H54 (cell line): ENCODE measurements at regions not wholly inside any gene's neighbourhood (a gene's known extent, or its start where the extent isn't known, plus 50 kb on each side); places are given as distances from the start of the nearest gene placed in this dataset.
A peak's percentile ranks its signal among the peaks of the same experiment; 100 is the strongest.

Experiments used
- DNase-seq: peaks from one replicate; pipeline ENCODE4 v3.0.0; 2011; ENCODE audit warnings: low spot score, mixed read lengths; ENCODE audit not compliant: insufficient read length
- FAIRE-seq: peaks from 3 replicates; lab custom pipeline; 2011; peaks lifted over from hg19 to GRCh38; lab: Jason Lieb, UNC
- POLR2A ChIP-seq: IDR thresholded peaks from 2 replicates; pipeline ENCODE4 v1.6.1; 2011; ENCODE audit warnings: low read depth, mild to moderate bottlenecking, low read length

DNA sequence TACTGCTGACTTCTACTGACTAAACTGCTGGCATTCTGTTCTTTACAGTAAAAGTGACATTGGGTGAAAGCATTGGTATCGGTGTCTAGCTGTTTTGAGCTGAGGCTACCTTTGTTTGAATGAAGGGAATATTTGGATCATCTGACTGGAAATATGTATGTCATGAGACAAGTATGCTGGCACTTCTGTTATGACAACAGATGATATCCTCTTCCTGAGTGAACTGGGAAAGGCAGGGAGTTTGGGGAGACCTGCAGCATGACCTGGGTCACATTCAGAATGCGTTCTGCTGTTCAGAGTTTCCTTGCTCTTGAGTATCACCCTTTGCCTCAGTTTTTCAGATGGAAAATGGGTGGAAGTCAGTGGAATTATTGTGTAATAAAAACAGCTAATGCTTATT, 81.8 kb downstream of the PLCE1 start:
- no peak for TF ChIP-seq POLR2A
- DNase-seq (no peak), FAIRE-seq (no peak)

DNA sequence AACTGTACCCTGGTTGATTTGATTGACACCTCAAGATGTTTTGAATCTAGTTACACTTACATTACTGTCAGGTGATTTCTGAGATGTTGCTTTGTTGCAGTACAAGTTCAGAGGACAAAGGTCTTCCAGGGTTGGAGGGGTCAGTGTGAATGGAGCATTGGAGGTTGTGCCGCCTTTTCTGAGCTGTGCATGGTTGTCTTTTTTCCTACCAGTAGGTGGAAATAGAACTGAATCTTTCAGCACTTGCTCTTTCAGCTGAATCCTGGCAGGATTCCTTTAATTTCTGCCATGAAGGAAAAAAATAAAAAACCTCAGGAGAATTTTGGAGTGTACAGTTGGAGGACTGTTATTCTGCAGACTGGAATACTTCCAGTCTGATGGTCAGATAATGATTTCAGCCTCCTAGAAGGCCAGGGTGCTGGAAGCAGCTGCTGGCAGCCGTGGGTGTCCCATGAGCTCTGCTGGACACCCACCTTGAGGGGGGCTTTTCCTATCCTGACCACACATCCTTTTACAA, 82.7 kb downstream of the PLCE1 start:
- no peak for TF ChIP-seq POLR2A
- FAIRE-seq (peak; percentile 80), DNase-seq (no peak)

DNA sequence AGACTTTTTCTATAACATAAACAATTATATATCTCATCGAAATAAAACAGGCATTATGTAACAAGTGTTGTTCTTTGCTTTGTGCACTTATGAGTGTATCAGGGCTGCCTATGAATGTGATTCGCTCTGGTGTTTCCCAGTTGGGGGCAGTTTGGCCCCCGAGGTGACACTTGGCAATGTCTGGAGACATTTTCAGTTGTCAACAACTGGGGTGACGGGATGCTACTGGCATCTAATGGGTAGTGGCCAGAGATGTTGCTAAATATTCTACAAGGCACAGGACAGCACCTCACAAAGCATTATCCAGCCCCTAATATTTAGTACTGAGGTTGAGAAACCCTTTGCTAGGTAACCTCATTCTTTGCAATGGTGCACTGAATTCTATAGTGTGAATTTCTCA, 83.3 kb downstream of the PLCE1 start:
- FAIRE-seq (no peak), DNase-seq (no peak)
- TF ChIP-seq POLR2A = no peak

DNA sequence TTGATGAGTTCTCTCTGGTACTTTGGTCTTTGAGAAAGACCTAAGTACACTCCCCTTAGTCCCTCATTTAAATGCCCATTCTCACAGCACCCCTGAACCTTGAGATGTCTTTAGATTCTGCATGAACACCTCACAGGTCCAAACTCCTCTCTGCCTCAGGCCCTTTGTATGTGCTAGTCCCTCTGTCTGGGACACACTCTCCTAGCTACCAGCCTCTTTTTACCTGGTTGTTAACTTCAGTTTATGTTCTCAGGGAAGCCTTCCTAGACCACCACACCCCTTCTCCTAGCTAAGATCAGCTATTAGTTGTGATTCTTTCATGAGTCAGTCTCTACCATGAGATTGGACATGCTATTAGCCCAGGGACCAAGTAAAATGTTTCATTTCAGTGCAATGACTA, 86.4 kb downstream of the PLCE1 start:
- DNase-seq (no peak), FAIRE-seq (no peak)
- no peak for TF ChIP-seq POLR2A

DNA sequence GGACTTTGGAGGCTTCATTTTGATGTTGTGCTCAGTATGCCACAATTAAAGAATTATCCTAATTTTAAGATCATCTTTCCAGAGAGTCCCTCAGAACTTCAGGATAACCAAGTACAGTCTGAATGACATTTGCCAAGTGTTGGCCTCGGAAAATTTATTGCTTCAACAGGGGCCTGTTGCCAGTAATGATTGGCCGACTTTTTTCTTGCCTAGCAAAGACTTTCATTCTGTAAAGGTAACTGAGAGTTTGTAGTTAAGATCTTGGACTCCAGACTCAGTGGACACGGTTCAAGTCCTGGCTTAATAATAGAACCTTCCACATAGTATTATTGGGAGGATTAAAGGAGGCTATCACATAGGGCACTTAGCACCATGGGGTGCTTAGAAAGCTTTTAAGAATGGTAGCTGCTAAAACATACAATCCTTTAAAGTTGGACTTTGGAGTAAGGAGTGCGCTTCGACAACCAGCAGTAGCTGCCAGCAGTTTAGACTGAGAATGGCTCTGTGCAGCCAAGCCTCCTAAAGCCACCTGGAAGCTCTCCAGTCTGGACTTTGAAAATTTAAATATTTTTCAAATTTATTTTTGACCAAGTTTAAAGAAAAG, 90.0 kb downstream of the PLCE1 start:
- no peak for TF ChIP-seq POLR2A
- FAIRE-seq = no peak
- DNase-seq = no peak

DNA sequence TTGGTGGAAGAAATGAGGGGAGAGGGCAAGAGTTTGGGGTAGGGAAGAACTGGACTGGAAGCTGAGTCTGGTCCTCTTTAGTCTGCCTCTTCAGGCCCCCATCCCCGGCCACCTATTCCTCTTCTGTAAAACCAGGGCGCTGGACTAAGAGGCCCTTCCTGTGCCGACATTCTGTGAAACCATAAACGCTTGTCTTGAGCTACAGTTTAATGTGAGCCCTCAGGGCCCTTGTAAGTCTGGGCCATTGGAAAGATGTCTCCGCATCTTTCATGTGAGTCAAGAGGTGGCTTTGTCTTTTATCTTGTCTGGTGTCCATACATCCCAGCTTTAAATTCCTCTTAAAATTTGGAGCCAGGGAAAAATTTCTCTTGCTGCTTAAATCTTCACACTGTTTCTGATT, 90.6 kb downstream of the PLCE1 start:
- DNase-seq = no peak
- FAIRE-seq = no peak
- no peak for TF ChIP-seq POLR2A

DNA sequence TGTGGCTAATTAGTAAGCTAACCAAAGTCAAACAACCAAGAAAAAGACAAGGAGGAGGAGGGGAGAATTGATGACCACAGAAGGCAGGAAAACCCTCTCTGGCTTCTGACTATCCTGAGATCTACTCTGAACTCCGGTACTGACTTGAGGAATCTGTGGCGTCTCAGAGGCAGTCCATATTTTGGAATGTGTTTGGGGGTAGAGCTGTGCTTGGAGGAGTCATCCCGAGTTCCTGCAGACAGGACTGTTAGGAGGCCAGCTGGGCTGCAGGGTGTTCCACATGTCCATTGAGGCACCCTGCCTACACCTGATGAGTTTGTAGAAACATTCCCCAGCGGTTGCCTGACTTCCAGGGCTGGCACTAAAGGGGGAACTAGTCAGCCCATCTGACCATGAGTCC, 91.6 kb downstream of the PLCE1 start:
- DNase-seq (no peak), FAIRE-seq (no peak)
- no peak for TF ChIP-seq POLR2A

DNA sequence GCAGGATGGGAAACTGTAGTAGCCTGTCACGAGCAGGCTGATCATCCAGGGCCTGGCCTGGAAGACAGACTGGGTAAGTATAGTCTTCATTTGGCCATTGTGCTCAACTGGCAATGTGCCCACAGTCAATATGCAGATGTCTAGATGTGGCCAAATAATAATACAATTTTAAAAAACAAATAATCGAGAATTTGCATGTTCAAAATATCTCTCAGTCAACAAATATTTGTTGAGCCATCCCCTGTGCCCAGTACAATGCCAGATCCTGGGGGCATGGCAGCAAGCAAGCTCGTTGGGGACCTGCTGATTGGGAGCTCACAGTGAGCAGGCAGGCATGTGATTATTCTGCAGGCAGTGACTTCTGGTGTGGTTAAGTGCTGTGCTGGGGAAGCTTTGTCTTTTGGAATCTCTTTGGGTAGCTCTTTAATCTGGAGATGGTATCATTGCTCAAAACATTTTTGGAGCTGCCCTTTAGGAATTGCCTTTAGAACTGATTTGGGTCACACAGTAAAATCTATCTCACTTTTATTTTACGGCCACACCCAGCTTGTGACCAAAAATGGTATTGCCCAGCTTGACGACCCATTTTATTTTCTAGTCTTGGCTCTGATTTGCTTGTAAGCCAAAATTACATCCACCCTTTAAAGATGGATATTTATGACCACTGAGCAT, 92.2 kb downstream of the PLCE1 start:
- no peak for FAIRE-seq
- no peak for TF ChIP-seq POLR2A
- DNase-seq = no peak

DNA sequence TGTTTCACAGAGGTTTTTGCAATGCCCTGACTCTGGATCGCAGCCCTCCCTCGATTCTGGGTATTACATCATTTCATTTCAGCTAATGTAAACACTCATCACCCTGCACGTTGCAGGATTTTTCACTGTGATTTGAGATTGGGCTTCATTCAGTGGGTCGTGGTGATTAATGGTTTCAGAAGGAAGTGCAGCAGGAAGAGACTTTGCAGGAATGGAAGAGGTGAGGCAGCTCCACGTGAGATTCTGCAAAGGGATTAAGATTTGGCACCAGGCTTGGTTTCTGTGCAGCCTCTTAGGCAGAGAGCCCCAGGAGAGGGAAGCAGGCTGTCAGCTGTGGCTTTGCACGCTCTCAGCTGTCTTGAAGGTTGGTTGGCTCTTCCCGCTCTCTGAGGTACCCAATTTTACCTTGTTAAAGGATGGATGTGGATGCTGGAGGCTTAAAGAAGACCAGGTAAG, 95.2 kb downstream of the PLCE1 start:
- TF ChIP-seq POLR2A = no peak
- FAIRE-seq (peak; percentile 95), DNase-seq (no peak)

DNA sequence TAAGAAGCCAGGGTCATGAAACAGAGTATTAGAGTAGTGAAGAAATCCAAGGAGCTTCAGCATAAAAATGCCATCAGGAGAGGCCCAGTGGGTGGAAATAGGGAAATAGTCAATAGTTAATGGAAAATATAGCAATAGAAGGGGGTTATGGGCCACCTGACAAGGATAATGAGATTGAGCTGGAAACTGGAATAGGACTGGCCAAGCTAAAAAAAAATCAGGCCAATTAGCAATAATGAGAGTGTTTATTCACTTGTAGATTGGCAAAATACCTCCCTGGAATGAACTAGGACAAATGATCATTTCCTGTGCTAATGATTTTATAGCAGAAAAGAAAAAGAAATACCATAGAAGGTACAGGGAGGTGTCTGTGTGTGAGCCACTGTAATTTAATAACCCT, 97.9 kb downstream of the PLCE1 start:
- DNase-seq (no peak), FAIRE-seq (no peak)
- TF ChIP-seq POLR2A = no peak

DNA sequence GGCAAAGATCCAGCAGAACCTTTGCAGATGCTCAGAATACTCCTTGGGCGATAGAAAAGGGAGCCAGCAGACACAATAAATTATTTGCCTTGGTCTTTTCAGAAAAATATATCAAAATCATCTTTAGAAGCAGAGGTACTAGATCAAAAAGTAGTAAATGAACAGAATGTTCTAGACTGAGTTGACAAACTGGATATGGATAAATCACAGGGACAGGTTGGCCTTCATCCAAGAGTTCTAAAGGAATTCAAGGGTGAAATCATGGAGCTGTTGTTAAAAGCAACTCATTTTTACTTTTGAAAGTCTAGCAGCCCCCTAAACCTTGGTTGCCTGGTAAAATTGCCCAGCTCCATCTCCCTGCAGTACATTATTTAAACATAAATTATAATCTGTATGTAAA, 99.1 kb downstream of the PLCE1 start:
- peak; percentile 53 for FAIRE-seq
- TF ChIP-seq POLR2A = no peak
- DNase-seq = no peak

DNA sequence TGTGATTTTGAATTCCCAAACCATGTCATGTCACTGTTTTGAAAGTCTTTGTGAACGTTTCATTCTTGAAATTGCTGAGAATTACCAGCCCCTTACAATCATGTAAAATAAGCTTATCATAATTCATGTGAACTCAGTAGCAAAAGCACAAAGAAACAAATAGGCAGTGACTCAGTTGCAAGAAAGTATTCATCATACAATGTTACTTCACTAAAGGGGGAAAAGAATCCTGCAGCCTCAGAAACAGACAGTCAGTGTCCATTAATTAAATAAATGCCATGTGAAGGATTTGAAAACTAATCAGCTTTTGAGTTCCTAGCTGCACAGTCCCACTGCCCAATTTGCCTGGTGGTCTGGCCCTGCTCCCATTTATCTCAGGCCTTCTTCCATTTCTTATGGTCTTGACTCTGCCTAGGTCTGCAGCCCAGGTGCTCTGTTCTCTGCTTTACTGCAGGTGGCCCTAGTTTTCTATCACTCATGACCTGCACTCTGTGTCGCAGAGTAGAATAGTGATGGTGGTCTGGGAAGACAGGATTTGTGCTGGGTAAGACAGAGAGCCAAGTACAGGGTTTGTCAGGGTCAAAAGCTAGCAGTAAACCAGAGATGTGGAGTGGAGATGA, 99.7 kb downstream of the PLCE1 start:
- TF ChIP-seq POLR2A = no peak
- FAIRE-seq = peak; percentile 41
- no peak for DNase-seq

DNA sequence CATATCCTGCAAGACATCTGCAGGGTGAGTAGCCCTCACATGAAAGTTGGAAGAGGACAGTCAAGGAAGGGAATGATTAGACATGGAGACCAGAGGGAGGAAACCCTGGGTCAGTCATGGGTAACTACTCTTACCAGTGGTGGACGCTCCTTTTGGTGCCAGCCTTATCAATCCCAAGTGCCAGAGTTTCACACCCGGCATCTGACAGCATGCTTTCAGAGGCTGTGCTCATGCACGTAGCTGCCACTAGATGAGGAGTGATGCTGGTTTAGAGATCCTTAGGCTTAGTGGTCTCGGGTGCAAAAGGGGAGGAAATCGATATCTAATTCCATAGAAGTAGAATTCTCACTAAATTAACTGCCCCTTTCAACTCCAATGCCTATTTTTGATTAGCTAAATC, 100.8 kb downstream of the PLCE1 start:
- no peak for FAIRE-seq
- no peak for TF ChIP-seq POLR2A
- DNase-seq = no peak

DNA sequence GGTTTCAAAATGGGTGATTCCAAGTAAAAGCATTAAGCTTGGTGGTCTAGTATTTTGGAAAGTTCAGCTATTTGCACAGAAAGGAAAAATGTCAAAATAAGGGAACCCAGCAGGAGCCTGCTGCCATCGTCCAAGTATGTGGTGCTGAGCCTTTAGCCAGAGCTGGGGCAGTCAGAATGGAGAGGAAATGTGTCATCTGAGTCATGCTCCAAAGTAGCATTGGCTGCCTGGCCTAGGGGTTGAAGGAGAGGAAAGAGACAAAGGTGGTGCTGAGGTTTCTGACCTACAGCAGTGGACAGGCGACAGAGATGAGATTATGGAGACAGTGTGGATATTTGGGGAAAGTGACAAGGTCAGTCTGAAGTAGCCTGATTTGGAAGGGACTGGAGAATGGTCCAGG, 103.9 kb downstream of the PLCE1 start:
- FAIRE-seq (peak; percentile 94), DNase-seq (peak; percentile 50)
- TF ChIP-seq POLR2A = no peak

DNA sequence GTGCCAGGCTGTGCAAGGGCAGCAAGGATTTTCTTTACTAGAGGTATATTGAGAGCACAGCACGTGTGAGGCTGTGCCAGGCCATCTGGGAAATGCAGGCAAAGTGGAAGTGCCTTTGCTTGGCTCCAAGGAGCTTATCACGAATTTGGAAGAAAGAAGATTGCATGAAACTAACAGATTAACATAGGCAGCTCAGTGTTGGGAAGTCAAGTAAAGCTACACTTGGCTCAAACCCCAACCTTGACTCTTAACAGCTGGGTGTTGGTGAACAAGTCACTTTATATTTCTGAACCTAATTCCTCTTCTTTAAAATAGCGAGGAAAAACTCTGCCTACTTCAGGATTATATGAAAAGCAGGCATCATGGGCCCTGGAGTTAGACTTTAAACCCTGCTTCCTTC, 105.2 kb downstream of the PLCE1 start:
- FAIRE-seq = no peak
- no peak for DNase-seq
- TF ChIP-seq POLR2A = no peak

DNA sequence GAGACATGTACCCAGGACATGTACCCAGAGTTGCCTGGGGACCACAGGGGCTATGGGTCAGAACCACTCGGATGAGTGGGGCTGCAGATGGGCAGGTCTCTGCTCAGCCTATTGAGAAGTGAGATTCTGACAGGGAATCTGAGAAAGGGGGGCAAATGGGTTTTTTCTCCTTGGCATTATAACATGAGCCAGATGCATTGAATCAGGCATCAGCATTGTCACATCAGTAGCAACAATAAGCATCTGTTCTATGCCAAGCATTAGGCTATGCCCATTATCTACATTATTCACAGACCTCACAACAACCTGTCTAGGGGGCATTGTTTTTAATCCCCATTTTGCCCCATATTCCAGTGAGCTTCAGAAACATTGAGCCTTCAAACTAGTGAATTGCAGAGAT, 108.2 kb downstream of the PLCE1 start:
- DNase-seq = no peak
- no peak for TF ChIP-seq POLR2A
- FAIRE-seq = no peak
